ENCODE measurements at regions not wholly inside any gene's neighbourhood (a gene's known extent, or its start where the extent isn't known, plus 50 kb on each side); places are given as distances from the start of the nearest gene placed in this dataset.
"Not testable (repeated sequence)": the region's sequence is repeated elsewhere in the genome, so short reads cannot be mapped to it uniquely, and the experiment has no call there.

DNA sequence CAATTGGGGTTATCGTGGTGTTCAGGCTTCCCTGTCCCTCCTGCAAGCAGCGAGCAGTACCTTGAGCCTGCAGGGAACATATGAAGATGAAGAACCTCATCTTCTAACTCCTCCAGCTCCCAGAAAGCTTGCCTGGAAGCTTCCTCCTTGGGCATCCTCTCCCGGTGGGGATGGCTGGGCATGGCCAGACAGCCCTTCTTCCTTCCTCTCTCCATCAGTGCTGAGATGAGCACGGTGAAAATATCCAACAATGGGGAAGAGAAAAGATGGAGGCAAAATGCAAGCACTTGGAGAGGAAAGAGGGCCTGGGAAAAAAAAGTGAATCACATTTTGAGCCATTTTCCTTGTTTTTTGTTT is 107.7 kb upstream of the FOXA2 start:
- no peak overlapping the region for H3K4me3 ChIP-seq (ENCODE audit: low read length)
- H3K36me3 ChIP-seq (ENCODE audit: control insufficient read depth, low read depth, low read length), result no peaks in the 10 kb centered on the region
- no peaks in the 10 kb centered on the region for H3K9me3 ChIP-seq (ENCODE audit: control insufficient read depth, low read depth, low read length)
- H3K27me3 ChIP-seq (ENCODE audit: control insufficient read depth, insufficient read depth, low read length), result no peaks in the 10 kb centered on the region
- H3K27ac ChIP-seq (ENCODE audit: low read length), result no peak overlapping the region
- H3K9ac ChIP-seq (ENCODE audit: low read length), result no peak overlapping the region
- H3K4me1 ChIP-seq (ENCODE audit: control insufficient read depth, low read depth, low read length), result peaks cover 4% of the 10 kb centered on the region

DNA sequence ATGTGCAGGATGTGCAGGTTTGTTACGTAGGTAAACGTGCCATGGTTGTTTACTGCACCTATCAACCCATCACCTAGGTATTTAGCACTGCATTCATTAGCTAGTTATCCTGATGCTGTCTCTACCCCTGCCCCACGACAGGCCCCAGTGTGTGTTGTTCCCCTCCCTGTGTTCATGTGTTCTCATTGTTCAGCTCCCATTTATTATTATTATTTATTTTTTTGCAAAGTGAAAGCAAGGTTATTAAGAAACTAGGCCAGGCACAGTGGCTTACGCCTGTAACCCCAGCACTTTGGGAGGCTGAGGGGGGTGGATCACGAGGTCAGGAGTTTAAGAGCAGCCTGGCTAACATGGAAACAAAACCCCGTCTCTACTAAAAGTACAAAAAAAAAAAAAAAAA is 108.2 kb upstream of the FOXA2 start:
- H3K4me3 ChIP-seq (ENCODE audit: low read length); H3K36me3 ChIP-seq (ENCODE audit: control insufficient read depth, low read depth, low read length); H3K9me3 ChIP-seq (ENCODE audit: control insufficient read depth, low read depth, low read length); H3K27me3 ChIP-seq (ENCODE audit: control insufficient read depth, insufficient read depth, low read length); H3K4me1 ChIP-seq (ENCODE audit: control insufficient read depth, low read depth, low read length); H3K9ac ChIP-seq (ENCODE audit: low read length); H3K27ac ChIP-seq (ENCODE audit: low read length): not testable (repeated sequence)

DNA sequence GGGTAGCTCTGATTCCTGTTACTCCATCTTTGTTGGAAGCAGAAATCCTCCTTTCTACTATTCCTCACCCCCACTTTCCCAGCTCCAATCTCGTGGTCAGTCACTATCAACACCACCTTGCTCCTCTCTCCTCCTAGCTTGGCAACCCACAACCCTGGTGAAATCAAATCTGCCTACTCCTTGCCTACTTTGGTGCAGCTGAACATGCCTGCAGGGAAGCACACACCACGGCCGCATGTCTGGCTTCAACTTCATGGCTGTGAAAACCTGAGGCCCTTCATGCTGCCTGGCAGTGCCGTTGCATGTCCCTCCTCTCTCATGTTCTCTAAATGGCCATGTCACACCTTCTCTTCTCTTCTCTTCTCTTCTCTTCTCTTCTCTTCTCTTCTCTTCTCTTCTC is 112.4 kb upstream of the FOXA2 start:
- no peak overlapping the region for H3K4me3 ChIP-seq (ENCODE audit: low read length)
- H3K9ac ChIP-seq (ENCODE audit: low read length), result no peak overlapping the region
- no peak overlapping the region for H3K27ac ChIP-seq (ENCODE audit: low read length)
- H3K27me3 ChIP-seq (ENCODE audit: control insufficient read depth, insufficient read depth, low read length), result no peaks in the 10 kb centered on the region
- no peaks in the 10 kb centered on the region for H3K36me3 ChIP-seq (ENCODE audit: control insufficient read depth, low read depth, low read length)
- H3K9me3 ChIP-seq (ENCODE audit: control insufficient read depth, low read depth, low read length), result no peaks in the 10 kb centered on the region
- H3K4me1 ChIP-seq (ENCODE audit: control insufficient read depth, low read depth, low read length), result peaks cover 3% of the 10 kb centered on the region

DNA sequence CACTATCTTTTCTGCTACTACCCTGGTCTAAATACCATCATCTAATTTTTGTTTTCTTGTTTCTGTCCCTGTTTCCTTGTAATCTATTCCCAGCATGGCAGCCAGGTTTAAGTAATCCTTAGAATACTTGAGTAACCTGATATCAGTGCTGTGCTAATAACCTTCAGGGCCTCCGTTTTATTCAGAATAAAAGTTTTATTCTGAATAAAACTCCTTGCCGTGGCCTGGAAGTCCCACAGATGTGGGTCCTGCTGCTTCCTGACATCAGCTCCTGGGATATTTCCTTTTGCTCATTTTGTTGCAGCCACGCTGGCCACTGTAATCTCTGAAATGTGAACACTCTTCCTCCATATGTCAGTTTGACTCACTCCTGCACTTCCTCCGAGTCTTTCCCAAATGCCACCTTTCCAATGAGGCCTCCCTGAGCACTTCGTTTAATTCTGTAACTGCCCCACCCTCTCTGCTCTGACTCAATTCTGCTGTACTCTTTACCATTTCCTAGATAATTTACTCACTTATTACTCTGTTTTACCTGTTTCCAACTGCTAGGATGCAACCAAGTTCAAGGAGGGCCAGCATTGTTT is 114.0 kb upstream of the FOXA2 start:
- H3K4me1 ChIP-seq (ENCODE audit: control insufficient read depth, low read depth, low read length), result no peaks in the 10 kb centered on the region
- no peak overlapping the region for H3K4me3 ChIP-seq (ENCODE audit: low read length)
- no peaks in the 10 kb centered on the region for H3K27me3 ChIP-seq (ENCODE audit: control insufficient read depth, insufficient read depth, low read length)
- no peaks in the 10 kb centered on the region for H3K36me3 ChIP-seq (ENCODE audit: control insufficient read depth, low read depth, low read length)
- no peak overlapping the region for H3K9ac ChIP-seq (ENCODE audit: low read length)
- H3K27ac ChIP-seq (ENCODE audit: low read length), result no peak overlapping the region
- no peaks in the 10 kb centered on the region for H3K9me3 ChIP-seq (ENCODE audit: control insufficient read depth, low read depth, low read length)

- Histone ChIP-seq H3K36me3 (ENCODE audit: control insufficient read depth, low read depth, low read length) (no peaks in the 10 kb centered on the region), H3K9me3 (ENCODE audit: control insufficient read depth, low read depth, low read length) (no peaks in the 10 kb centered on the region), H3K27me3 (ENCODE audit: control insufficient read depth, insufficient read depth, low read length) (no peaks in the 10 kb centered on the region), H3K27ac (ENCODE audit: low read length) (no peak overlapping the region), H3K4me3 (ENCODE audit: low read length) (no peak overlapping the region), H3K4me1 (ENCODE audit: control insufficient read depth, low read depth, low read length) (no peaks in the 10 kb centered on the region), H3K9ac (ENCODE audit: low read length) (no peak overlapping the region)
These were observed 115.0 kb upstream of the FOXA2 start for GRCh38 chr20:22699396-22699795.

GRCh38 chr20:22700367-22700766 is 116.0 kb upstream of the FOXA2 start:
- Histone ChIP-seq H3K27me3 (ENCODE audit: control insufficient read depth, insufficient read depth, low read length) (no peaks in the 10 kb centered on the region), H3K9ac (ENCODE audit: low read length) (no peak overlapping the region), H3K36me3 (ENCODE audit: control insufficient read depth, low read depth, low read length) (no peaks in the 10 kb centered on the region), H3K4me1 (ENCODE audit: control insufficient read depth, low read depth, low read length) (no peaks in the 10 kb centered on the region), H3K4me3 (ENCODE audit: low read length) (no peak overlapping the region), H3K9me3 (ENCODE audit: control insufficient read depth, low read depth, low read length) (peaks cover 3% of the 10 kb centered on the region), H3K27ac (ENCODE audit: low read length) (no peak overlapping the region)

GRCh38 chr20:22701679-22702308 is 117.4 kb upstream of the FOXA2 start:
- H3K27ac ChIP-seq (ENCODE audit: low read length), result no peak overlapping the region
- no peaks in the 10 kb centered on the region for H3K4me1 ChIP-seq (ENCODE audit: control insufficient read depth, low read depth, low read length)
- no peaks in the 10 kb centered on the region for H3K27me3 ChIP-seq (ENCODE audit: control insufficient read depth, insufficient read depth, low read length)
- H3K36me3 ChIP-seq (ENCODE audit: control insufficient read depth, low read depth, low read length), result no peaks in the 10 kb centered on the region
- no peak overlapping the region for H3K4me3 ChIP-seq (ENCODE audit: low read length)
- no peak overlapping the region for H3K9ac ChIP-seq (ENCODE audit: low read length)
- H3K9me3 ChIP-seq (ENCODE audit: control insufficient read depth, low read depth, low read length), result peaks cover 3% of the 10 kb centered on the region

DNA sequence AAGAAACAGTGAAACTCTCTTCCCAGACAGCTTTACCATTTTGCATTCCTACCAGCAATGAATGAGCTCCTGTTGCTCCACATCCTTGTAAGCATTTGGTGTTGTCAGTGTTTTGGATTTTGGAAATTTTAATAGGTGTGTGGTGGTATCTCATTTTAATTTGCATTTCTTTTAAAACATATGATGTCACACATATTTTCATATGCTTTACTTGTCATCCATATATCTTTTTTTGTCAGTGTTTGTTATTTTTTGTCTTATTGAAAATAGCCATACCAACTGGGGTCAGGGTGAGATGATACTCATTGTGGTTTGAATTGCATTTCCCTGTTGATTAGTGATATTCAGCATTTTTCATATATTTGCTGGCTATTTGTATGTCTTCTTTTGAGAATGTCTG is 119.5 kb upstream of the FOXA2 start:
- H3K4me3 ChIP-seq (ENCODE audit: low read length), result no peak overlapping the region
- no peak overlapping the region for H3K27ac ChIP-seq (ENCODE audit: low read length)
- no peaks in the 10 kb centered on the region for H3K36me3 ChIP-seq (ENCODE audit: control insufficient read depth, low read depth, low read length)
- H3K9ac ChIP-seq (ENCODE audit: low read length), result no peak overlapping the region
- no peaks in the 10 kb centered on the region for H3K4me1 ChIP-seq (ENCODE audit: control insufficient read depth, low read depth, low read length)
- peaks cover 3% of the 10 kb centered on the region for H3K9me3 ChIP-seq (ENCODE audit: control insufficient read depth, low read depth, low read length)
- H3K27me3 ChIP-seq (ENCODE audit: control insufficient read depth, insufficient read depth, low read length), result no peaks in the 10 kb centered on the region

DNA sequence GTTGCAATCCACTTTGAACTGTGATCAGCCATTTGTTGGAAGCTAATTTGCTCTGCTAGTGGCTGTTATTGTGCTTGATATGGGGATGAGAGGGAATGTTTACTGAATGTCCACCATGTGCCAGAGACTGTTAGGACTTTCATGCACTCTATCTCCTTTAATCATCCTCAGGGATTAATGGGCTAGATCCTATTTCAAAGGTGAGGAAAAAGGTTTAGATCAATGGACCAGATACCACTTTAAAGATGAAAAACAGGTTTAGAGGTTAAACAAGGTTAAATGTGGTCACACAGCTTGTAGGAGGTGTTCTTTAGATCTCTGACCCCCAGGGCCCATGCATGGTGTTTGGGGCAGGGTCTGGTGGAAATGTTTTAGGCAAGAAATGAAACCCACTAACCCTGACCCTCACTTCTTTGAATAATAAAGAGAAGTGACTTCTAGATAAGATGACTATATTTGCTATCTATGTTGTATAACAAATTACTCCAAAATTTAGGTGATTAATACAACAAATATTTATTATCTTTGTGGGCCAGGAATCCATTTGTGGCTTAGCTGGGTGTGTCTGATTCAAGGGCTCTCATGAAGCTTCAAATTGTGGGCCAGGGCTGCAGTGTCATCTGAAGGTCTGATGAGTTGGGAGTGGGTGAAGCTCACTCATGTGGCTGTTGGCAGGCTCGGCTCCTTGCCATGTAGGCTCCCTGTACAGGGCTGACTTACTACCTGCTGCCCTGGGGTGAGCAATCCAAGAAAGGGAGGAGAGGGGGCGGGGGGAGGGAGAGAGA is 127.8 kb upstream of the FOXA2 start:
- H3K4me1 ChIP-seq (ENCODE audit: control insufficient read depth, low read depth, low read length), result no peaks in the 10 kb centered on the region
- no peak overlapping the region for H3K4me3 ChIP-seq (ENCODE audit: low read length)
- H3K27me3 ChIP-seq (ENCODE audit: control insufficient read depth, insufficient read depth, low read length), result no peaks in the 10 kb centered on the region
- H3K36me3 ChIP-seq (ENCODE audit: control insufficient read depth, low read depth, low read length), result no peaks in the 10 kb centered on the region
- H3K9me3 ChIP-seq (ENCODE audit: control insufficient read depth, low read depth, low read length), result no peaks in the 10 kb centered on the region
- H3K27ac ChIP-seq (ENCODE audit: low read length), result no peak overlapping the region
- no peak overlapping the region for H3K9ac ChIP-seq (ENCODE audit: low read length)

DNA sequence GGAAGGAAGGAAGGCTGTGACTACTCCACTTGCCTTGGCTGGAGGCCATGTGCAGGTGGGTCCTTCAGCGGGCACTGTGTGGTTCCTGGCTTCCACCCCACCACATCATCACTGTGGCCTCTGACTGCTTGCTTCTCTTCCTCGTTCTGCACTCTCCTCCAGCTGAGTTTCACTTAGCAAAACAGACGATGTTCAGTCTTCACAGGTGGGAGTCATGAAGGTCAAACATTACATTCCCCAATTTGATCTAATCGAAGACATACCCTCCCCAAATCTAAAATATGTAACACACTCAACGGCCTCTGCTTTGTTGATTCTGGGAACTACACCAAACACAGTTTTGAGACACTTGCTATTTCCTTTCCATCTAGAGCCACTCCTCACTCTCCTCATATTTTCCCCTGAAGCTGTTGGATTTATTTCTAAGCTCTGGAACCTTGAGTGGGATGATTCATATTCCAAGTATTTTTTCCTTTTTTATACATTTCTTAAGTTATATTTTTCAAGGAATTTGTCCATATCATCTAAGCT is 132.5 kb upstream of the FOXA2 start:
- no peaks in the 10 kb centered on the region for H3K36me3 ChIP-seq (ENCODE audit: control insufficient read depth, low read depth, low read length)
- H3K9me3 ChIP-seq (ENCODE audit: control insufficient read depth, low read depth, low read length), result no peaks in the 10 kb centered on the region
- no peak overlapping the region for H3K27ac ChIP-seq (ENCODE audit: low read length)
- no peaks in the 10 kb centered on the region for H3K27me3 ChIP-seq (ENCODE audit: control insufficient read depth, insufficient read depth, low read length)
- H3K4me1 ChIP-seq (ENCODE audit: control insufficient read depth, low read depth, low read length), result peaks cover 3% of the 10 kb centered on the region
- no peak overlapping the region for H3K9ac ChIP-seq (ENCODE audit: low read length)
- no peak overlapping the region for H3K4me3 ChIP-seq (ENCODE audit: low read length)

- Histone ChIP-seq H3K9me3 (ENCODE audit: control insufficient read depth, low read depth, low read length) (no peaks in the 10 kb centered on the region), H3K27me3 (ENCODE audit: control insufficient read depth, insufficient read depth, low read length) (no peaks in the 10 kb centered on the region), H3K36me3 (ENCODE audit: control insufficient read depth, low read depth, low read length) (no peaks in the 10 kb centered on the region), H3K27ac (ENCODE audit: low read length) (no peak overlapping the region), H3K9ac (ENCODE audit: low read length) (no peak overlapping the region), H3K4me1 (ENCODE audit: control insufficient read depth, low read depth, low read length) (peaks cover 3% of the 10 kb centered on the region), H3K4me3 (ENCODE audit: low read length) (no peak overlapping the region)
These were observed 133.1 kb upstream of the FOXA2 start for GRCh38 chr20:22717466-22717865.
